ENCODE measurements at regions not wholly inside any gene's neighbourhood (a gene's known extent, or its start where the extent isn't known, plus 50 kb on each side); places are given as distances from the start of the nearest gene placed in this dataset.

GRCh38 chr12:3923021-3923420, 49.8 kb upstream of the PARP11 start:
- H3K27ac ChIP-seq (ENCODE audit: insufficient read depth, low read depth, low read length): no peak overlapping the region
- CTCF ChIA-PET: no interaction called here
- no peaks in the 10 kb centered on the region for H4K20me1 ChIP-seq (replicated peaks; ENCODE audit: control insufficient read depth, extremely low read depth, insufficient read depth, low read length)
- dilution Hi-C loops (cut with MboI; ENCODE audit: extremely low pct_ligation_motif_present, low sequenced_read_pairs): no loop called here
- no peaks in the 10 kb centered on the region for H3K9me3 ChIP-seq (replicated peaks; ENCODE audit: control insufficient read depth, insufficient read depth, low read length)
- no peaks in the 10 kb centered on the region for H3K36me3 ChIP-seq (ENCODE audit: control insufficient read depth in 2 of 2, extremely low read depth in 1 of 2, insufficient read depth in 2 of 2, low read length in 2 of 2)
- no peaks in the 10 kb centered on the region for H3K9me1 ChIP-seq (replicated peaks; ENCODE audit: control insufficient read depth, extremely low read depth, insufficient read depth, low read length)
- H3K9ac ChIP-seq (replicated peaks; ENCODE audit: extremely low read depth, insufficient read depth, low read length): no peak overlapping the region
- DNase-seq (ENCODE audit: low read depth, low spot score) (no peak), FAIRE-seq (no peak)
- TF ChIP-seq POLR2AphosphoS5 (IDR thresholded peaks at IDR 0.05; ENCODE audit: insufficient read depth, low read depth, low read length) (no peak), MAX (IDR thresholded peaks at IDR 0.05; ENCODE audit: insufficient read depth, insufficient read length) (no peak), GATA2 (IDR thresholded peaks at IDR 0.05; ENCODE audit: insufficient read depth, insufficient read length, low read depth, low read length) (no peak), JUN (IDR thresholded peaks at IDR 0.05; ENCODE audit: borderline replicate concordance, insufficient read depth, insufficient read length, low read depth) (no peak), POLR2A (IDR thresholded peaks at IDR 0.05; ENCODE audit: low read depth, low read length) (no peak), CTCF (IDR thresholded peaks at IDR 0.05; ENCODE audit: extremely low read depth in 1 of 2, insufficient read depth in 1 of 2, low read depth in 1 of 2, low read length in 2 of 2) (no peak), MYC (IDR thresholded peaks at IDR 0.05; ENCODE audit: low read depth, low read length) (no peak), EZH2 (IDR thresholded peaks at IDR 0.05; ENCODE audit: borderline replicate concordance, low read depth, low read length, severe bottlenecking) (no peak), FOS (IDR thresholded peaks at IDR 0.05; ENCODE audit: borderline replicate concordance, insufficient read depth, low read length) (no peak)
- no peak overlapping the region for H3K4me2 ChIP-seq (ENCODE audit: insufficient read depth, low read length)
- POLR2A ChIA-PET: no interaction called here
- H3K4me3 ChIP-seq (replicated peaks in 1 of 3; ENCODE audit: insufficient read depth in 1 of 3, low read depth in 1 of 3, low read length in 3 of 3): no peak overlapping the region
- peaks cover 6 to 8% of the 10 kb centered on the region in 2 experiments for H3K27me3 ChIP-seq (ENCODE audit: control insufficient read depth in 2 of 2, insufficient read depth in 2 of 2, low read length in 2 of 2)
- no peak overlapping the region for H2AFZ ChIP-seq (ENCODE audit: low read depth, low read length)
- intact Hi-C loops (cut with micrococcal nuclease): no loop called here
- no peaks in the 10 kb centered on the region for H3K4me1 ChIP-seq (ENCODE audit: control insufficient read depth, extremely low read depth, insufficient read depth, low read length)
- no peaks in the 10 kb centered on the region for H3K79me2 ChIP-seq (ENCODE audit: control insufficient read depth, insufficient read depth, low read length)
- no TSS peak for BruUV-seq (replicated peaks)

All from endothelial cell of umbilical vein (primary cell).